NT2/D1 (cell line): ENCODE measurements at regions not wholly inside any gene's neighbourhood (a gene's known extent, or its start where the extent isn't known, plus 50 kb on each side); places are given as distances from the start of the nearest gene placed in this dataset.

Experiments
- SUZ12 ChIP-seq: IDR thresholded peaks from 2 replicates; pipeline ENCODE4 v1.6.1; 2011; ENCODE audit not compliant: insufficient read length, insufficient read depth; ENCODE audit errors: extremely low read depth
- YY1 ChIP-seq: IDR thresholded peaks from 2 replicates; pipeline ENCODE4 v1.6.1; 2011; ENCODE audit not compliant: insufficient read length, insufficient read depth

DNA sequence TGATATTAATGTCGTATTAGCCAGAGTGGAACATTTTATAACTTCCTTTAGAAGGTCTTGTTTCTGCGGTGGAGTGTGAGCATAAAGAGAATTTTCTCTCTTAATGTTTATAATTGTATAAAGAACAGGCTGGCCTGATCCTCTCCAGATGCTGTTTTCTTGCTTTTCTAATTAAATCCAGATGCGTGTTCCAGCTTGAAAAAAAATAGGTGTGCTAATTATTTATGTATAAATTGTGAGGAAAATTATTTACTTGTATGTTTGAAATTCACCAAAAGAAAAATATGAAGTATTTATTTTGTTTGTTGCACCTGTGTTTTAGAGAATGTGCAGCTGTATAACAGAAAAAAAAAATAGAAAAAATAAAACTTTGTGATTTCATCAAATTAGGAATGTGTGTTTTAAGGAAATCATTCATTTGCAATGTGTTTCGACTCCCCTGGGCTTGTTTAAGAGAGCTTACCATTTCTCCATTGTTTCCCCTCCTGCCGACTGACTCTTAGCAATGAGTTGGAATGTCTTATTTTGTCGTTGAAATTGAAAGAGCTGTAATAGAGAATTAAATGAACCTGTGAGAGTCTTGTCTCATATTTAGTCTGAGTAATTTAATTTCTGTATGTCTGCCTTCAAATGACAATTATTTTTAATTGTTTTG, 220.1 kb upstream of the NXPH2 start:
- no peak for TF ChIP-seq YY1
- TF ChIP-seq SUZ12 = no peak
